Chondrocyte (in vitro differentiated cells): ENCODE measurements at regions not wholly inside any gene's neighbourhood (a gene's known extent, or its start where the extent isn't known, plus 50 kb on each side); places are given as distances from the start of the nearest gene placed in this dataset.
A peak's percentile ranks its signal among the peaks of the same experiment; 100 is the strongest.

ENCODE experiments used
- DNase-seq: peaks from one replicate; pipeline ENCODE4 v3.0.0; 2021; ENCODE audit warnings: mixed read lengths, low spot score
- H3K27ac Mint-ChIP-seq: one replicate; pipeline ENCODE4 v1.8.0; 2021; ENCODE audit warnings: mild to moderate bottlenecking, moderate library complexity, mixed read lengths; ENCODE audit not compliant: unreplicated experiment
- H3K27me3 Mint-ChIP-seq: 2 replicates; pipeline ENCODE4 v1.8.0; 2021; ENCODE audit warnings: low read depth, mixed read lengths
- H3K36me3 Mint-ChIP-seq: 2 replicates; pipeline ENCODE4 v1.8.0; 2021; ENCODE audit warnings: low read depth, mixed read lengths
- H3K4me1 Mint-ChIP-seq: 2 replicates; pipeline ENCODE4 v1.8.0; 2021; ENCODE audit warnings: low read depth, mild to moderate bottlenecking, mixed read lengths
- H3K4me3 Mint-ChIP-seq: one replicate; pipeline ENCODE4 v1.8.0; 2021; ENCODE audit warnings: mild to moderate bottlenecking, moderate library complexity, mixed read lengths; ENCODE audit not compliant: unreplicated experiment
- H3K9me3 Mint-ChIP-seq: 2 replicates; pipeline ENCODE4 v1.8.0; 2021; ENCODE audit warnings: low read depth, mixed read lengths
- TF ChIP-seq, protein P1 (sequence below): fragments of 200-600 bp; sonication (generic); IDR thresholded peaks from 2 replicates; pipeline ENCODE4 v1.5.0; 2021; ENCODE audit warnings: antibody characterized with exemption, mild to moderate bottlenecking, moderate library complexity

DNA sequence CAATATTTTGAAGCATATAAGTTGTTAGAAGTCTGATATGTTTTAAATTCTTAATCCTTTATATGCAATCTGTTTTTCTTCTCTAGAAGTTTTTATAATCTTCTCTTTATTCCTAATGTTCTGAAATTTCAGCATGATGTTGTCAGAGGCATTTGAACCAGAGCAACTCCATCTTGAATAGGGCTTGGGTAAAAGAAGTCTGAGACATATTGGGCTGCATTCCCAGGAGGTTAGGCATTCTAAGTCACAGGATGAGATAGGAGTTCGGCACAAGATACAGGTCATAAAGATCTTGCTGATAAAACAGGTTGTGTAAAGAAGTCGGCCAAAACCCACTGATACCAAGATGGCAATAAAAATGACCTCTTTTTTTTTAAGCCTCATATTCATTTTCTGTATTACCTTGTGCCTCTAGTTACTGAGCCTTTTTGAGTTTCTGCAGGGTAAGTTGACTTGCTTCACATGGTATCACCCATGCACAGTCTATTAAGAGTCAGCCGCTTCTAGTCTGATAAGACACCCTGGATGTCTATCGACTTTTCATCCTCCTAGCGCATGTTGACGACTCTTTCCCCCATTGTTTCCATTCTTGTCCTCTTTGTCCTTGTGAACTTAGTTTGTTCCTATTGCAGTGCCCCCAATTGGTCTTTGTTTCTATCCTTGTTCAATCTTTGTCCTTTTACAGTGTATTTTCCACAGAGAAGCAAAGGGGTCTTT lies 80.8 kb upstream of the RNU6-1 start:
- H3K4me3 Mint-ChIP-seq: no peak overlapping the region
- H3K9me3 Mint-ChIP-seq: peaks cover 6% of the 10 kb centered on the region
- DNase-seq: no peak
- no peak overlapping the region for H3K27ac Mint-ChIP-seq
- H3K27me3 Mint-ChIP-seq: no peaks in the 10 kb centered on the region
- no peaks in the 10 kb centered on the region for H3K36me3 Mint-ChIP-seq
- TF ChIP-seq, protein P1, sequence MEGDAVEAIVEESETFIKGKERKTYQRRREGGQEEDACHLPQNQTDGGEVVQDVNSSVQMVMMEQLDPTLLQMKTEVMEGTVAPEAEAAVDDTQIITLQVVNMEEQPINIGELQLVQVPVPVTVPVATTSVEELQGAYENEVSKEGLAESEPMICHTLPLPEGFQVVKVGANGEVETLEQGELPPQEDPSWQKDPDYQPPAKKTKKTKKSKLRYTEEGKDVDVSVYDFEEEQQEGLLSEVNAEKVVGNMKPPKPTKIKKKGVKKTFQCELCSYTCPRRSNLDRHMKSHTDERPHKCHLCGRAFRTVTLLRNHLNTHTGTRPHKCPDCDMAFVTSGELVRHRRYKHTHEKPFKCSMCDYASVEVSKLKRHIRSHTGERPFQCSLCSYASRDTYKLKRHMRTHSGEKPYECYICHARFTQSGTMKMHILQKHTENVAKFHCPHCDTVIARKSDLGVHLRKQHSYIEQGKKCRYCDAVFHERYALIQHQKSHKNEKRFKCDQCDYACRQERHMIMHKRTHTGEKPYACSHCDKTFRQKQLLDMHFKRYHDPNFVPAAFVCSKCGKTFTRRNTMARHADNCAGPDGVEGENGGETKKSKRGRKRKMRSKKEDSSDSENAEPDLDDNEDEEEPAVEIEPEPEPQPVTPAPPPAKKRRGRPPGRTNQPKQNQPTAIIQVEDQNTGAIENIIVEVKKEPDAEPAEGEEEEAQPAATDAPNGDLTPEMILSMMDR: no peak
- peaks cover 54% of the 10 kb centered on the region for H3K4me1 Mint-ChIP-seq

DNA sequence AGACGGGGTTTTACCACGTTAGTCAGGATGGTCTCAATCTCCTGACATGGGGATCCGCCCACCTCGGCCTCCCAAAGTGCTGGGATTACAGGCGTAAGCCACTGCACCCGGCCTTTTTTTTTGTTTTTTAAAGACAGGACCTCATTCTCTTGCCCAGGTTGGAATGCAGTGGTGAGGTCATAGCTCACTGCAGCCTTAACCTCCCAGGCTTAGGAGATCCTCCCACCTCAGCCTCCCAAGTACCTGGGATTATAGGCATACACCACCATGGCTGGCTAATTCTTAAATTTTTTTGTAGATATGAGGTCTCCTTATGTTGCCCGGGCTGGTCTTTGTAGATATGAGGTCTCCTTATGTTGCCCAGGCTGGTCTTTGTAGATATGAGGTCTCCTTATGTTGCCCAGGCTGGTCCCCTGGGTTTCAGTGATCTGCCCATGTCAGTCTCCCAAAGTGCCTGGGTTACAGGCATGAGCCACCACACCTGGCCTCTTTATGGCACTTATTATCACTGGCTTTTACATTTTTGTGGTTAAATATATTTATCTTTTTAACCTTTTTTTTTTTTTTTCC lies 82.3 kb upstream of the RNU6-1 start:
- Mint-ChIP-seq H3K9me3 (peaks cover 9% of the 10 kb centered on the region), H3K27ac (no peak overlapping the region), H3K27me3 (no peaks in the 10 kb centered on the region), H3K36me3 (no peaks in the 10 kb centered on the region), H3K4me3 (no peak overlapping the region), H3K4me1 (peaks cover 51% of the 10 kb centered on the region)
- no peak for DNase-seq
- TF ChIP-seq, protein P1: no peak

DNA sequence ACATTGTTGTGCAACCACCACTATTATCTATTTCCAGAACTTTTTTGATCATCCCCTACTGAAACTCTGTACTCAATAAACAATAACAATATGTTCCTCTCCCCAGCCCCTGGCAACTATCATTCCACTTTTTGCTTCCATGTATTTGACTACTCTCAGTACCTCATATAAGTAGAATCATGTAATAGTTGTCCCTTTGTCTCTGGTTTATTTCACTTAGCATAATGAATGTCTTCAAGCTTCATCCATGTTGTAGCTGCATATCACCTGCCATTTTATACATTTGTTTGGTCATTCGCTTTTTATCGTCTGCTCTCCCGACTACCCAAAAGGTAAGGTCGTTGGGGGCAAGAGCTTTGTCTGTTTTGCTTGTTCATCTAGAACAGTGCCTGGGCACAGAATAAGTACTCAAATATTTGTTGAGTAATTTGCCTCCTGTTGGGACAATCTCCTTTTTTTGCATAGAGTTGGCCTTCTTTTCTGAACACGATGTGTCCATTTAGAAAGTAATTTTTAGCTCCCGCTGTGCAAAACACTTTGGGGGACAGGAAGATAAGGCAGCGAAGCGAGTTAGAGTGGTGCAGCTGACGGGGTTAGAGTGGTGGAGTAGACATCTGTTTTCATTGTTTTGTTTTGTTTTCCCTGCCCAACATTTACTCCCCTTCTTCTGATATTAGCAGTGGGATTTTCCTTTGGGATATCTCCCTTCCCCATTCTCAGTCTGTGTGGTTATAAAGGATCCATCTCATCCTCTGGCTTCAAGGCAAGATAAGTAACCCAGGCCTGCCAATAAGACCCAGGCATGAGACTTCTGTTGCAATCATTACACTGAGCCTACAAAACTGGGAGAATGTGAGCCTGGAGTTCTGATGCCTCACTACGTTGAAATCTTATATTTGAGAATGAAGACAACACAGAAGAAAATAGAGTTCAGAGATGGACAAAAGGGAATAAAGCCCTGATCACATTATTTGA lies 83.4 kb upstream of the RNU6-1 start:
- no peak overlapping the region for H3K4me3 Mint-ChIP-seq
- no peak for DNase-seq
- peaks cover 9% of the 10 kb centered on the region for H3K9me3 Mint-ChIP-seq
- H3K27ac Mint-ChIP-seq: no peak overlapping the region
- TF ChIP-seq, protein P1: no peak
- H3K27me3 Mint-ChIP-seq: no peaks in the 10 kb centered on the region
- peaks cover 51% of the 10 kb centered on the region for H3K4me1 Mint-ChIP-seq
- no peaks in the 10 kb centered on the region for H3K36me3 Mint-ChIP-seq

DNA sequence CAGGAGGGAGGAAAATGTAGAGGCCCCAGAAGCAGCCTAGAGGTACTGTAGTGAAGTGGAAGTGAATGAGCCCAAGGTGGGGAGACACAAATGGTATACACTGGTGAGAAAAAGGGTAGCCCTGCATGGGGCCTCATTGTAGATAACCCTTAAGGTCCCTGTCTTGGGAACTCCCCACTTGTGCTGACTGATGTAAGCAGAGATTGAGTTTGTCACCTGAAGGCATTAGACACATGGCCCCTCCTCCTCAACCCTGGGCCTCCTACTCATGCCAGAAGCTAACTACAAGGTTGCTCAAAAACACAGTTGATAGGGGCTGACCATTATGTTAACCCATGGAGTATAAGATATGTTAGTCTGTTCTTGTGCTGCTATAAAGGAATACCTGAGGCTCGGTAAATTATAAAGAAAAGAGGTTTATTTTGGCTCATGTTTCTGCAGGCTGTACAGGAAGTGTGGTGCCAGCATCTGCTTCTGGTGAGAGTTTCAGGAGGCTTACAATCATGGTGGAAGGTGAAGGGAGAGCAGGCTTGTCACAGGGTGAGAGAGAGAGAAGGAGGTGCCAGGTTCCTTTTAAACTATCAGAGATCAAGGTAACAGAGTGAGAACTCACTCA lies 84.6 kb upstream of the RNU6-1 start:
- TF ChIP-seq, protein P1: no peak
- Mint-ChIP-seq H3K4me1 (peaks cover 51% of the 10 kb centered on the region), H3K36me3 (no peaks in the 10 kb centered on the region), H3K9me3 (peaks cover 9% of the 10 kb centered on the region), H3K27me3 (no peaks in the 10 kb centered on the region), H3K4me3 (no peak overlapping the region), H3K27ac (peak overlapping the region; percentile 5)
- no peak for DNase-seq

DNA sequence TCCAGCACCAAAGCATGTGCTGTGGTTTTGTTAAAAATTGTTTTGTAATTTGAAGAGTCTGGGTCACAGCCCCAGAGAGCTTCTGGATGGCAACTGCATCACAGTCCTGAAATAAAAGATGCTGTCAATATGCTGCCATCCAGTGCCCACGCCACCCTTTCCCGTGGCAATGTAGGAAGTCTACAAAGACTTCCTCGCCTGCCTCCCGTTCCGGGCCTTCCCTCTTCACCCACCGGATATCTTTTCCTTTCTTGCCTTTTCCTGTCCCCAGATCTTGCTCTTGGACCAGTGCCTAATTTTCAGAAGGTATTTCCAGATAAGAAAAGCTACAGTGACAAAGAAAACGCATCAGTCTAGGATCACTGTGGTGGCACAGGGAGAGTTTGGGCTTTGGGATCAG lies 85.3 kb upstream of the RNU6-1 start:
- Mint-ChIP-seq H3K4me3 (no peak overlapping the region), H3K4me1 (peaks cover 57% of the 10 kb centered on the region), H3K36me3 (no peaks in the 10 kb centered on the region), H3K27me3 (no peaks in the 10 kb centered on the region), H3K27ac (peak overlapping the region; percentile 82), H3K9me3 (peaks cover 9% of the 10 kb centered on the region)
- TF ChIP-seq, protein P1: peak; percentile 26
- DNase-seq: no peak
